K562 (cell line): ENCODE measurements at regions not wholly inside any gene's neighbourhood (a gene's known extent, or its start where the extent isn't known, plus 50 kb on each side); places are given as distances from the start of the nearest gene placed in this dataset.

Source experiments
- ATAC-seq: fragments of 200-7000 bp; cut with Tn5 transposase; 3 replicates; pipeline ENCODE4 v1.9.1; 2020; ENCODE audit warnings: moderate library complexity
- BruUV-seq: library from RNA; stranded (reverse); fragments of 400-500 nt; replicated peaks from 2 replicates; lab custom pipeline; 2021; lab: Mats Ljungman, UMichigan
- CTCF ChIA-PET: fragments of 300-600 bp; formaldehyde crosslinking; extraction: SDS; loops from one replicate; lab custom pipeline; 2021; ENCODE audit warnings: low intra/inter-chr PET ratio; lab: Yijun Ruan, JAX
- POLR2A ChIA-PET: fragments of 300-600, 350-650 bp; sonication (Branson Sonifier 250); formaldehyde crosslinking; extraction: SDS; loops from one replicate; lab custom pipeline; 2021; ENCODE audit warnings: antibody characterized with exemption, inconsistent platforms; lab: Yijun Ruan, JAX
- DNase-seq, 4 experiments: peaks; one replicate each; pipeline versions ENCODE4 v3.0.0 to v3.0.0-alpha.2; 2011 to 2018; ENCODE audit warnings: low spot score in 3 of 4, mixed read lengths in 3 of 4; ENCODE audit errors: extremely low read depth in 1 of 4
- FAIRE-seq: peaks from 2 replicates; lab custom pipeline; 2011; peaks lifted over from hg19 to GRCh38; lab: Jason Lieb, UNC
- H2AFZ ChIP-seq: 2 replicates; pipeline ENCODE4 v1.6.0; 2011; ENCODE audit warnings: low read depth, low read length, control low read depth, inconsistent platforms
- H3K27ac ChIP-seq: fragments of 200-600 bp; 3 replicates; pipeline ENCODE4 v1.8.0; 2011; ENCODE audit warnings: low read depth, mild to moderate bottlenecking, control low read depth, inconsistent platforms, low read length, moderate library complexity, mixed read lengths; ENCODE audit errors: extremely low read depth
- H3K27me3 ChIP-seq, 2 experiments: fragments of 300-600 bp in 1 of 2; 2 replicates in 1 of 2; 3 replicates in 1 of 2; pipeline versions ENCODE4 v1.6.0 to v1.8.0; 2011; ENCODE audit warnings: inconsistent platforms in 2 of 2, low read length in 2 of 2, mild to moderate bottlenecking in 1 of 2, mixed read lengths in 1 of 2, moderate library complexity in 1 of 2; ENCODE audit not compliant: control insufficient read depth in 2 of 2, insufficient read depth in 2 of 2
- H3K36me3 ChIP-seq: fragments of 300-600 bp; 3 replicates; pipeline ENCODE4 v1.8.0; 2011; ENCODE audit warnings: mild to moderate bottlenecking, low read length, inconsistent platforms; ENCODE audit not compliant: control insufficient read depth, insufficient read depth
- H3K4me1 ChIP-seq, 2 experiments: fragments of 200-600 bp in 1 of 2; replicated peaks in 1 of 2; 2 replicates in 1 of 2; 3 replicates in 1 of 2; pipeline versions ENCODE4 v1.5.1 to v1.8.0; 2011; ENCODE audit warnings: inconsistent platforms in 2 of 2, low read length in 2 of 2, mild to moderate bottlenecking in 1 of 2, mixed read lengths in 1 of 2, moderate library complexity in 1 of 2; ENCODE audit not compliant: control insufficient read depth in 2 of 2, insufficient read depth in 2 of 2
- H3K4me2 ChIP-seq: 2 replicates; pipeline ENCODE4 v1.6.1; 2011; ENCODE audit warnings: low read length, control low read depth, inconsistent platforms, mixed read lengths; ENCODE audit not compliant: insufficient read depth
- H3K4me3 ChIP-seq: fragments of 200-600 bp; sonication (generic), shearing (Covaris generic); 2 replicates; pipeline ENCODE4 v1.5.1; 2016; ENCODE audit warnings: control low read depth, inconsistent platforms
- H3K79me2 ChIP-seq: fragments of 200-600 bp; 3 replicates; pipeline ENCODE4 v1.8.0; 2011; ENCODE audit warnings: low read length, inconsistent platforms; ENCODE audit not compliant: control insufficient read depth, insufficient read depth
- H3K9ac ChIP-seq, 2 experiments: 2 replicates each; pipeline versions ENCODE4 v1.6.0 to v1.6.1; 2011; ENCODE audit warnings: low read depth in 2 of 2, low read length in 2 of 2, control low read depth in 1 of 2, inconsistent platforms in 1 of 2, mild to moderate bottlenecking in 1 of 2, mixed read lengths in 1 of 2; ENCODE audit not compliant: insufficient read depth in 1 of 2
- H3K9me1 ChIP-seq: one replicate; pipeline ENCODE4 v1.6.0; 2011; ENCODE audit warnings: inconsistent platforms, mild to moderate bottlenecking, low read length, moderate library complexity; ENCODE audit not compliant: control insufficient read depth, insufficient read depth
- H3K9me3 ChIP-seq: replicated peaks from 2 replicates; pipeline ENCODE4 v1.5.1; 2011; ENCODE audit warnings: low read depth, low read length, inconsistent platforms; ENCODE audit not compliant: control insufficient read depth, insufficient read depth
- H4K20me1 ChIP-seq: replicated peaks from 2 replicates; pipeline ENCODE4 v1.6.1; 2011; ENCODE audit warnings: low read length, inconsistent platforms, mixed read lengths; ENCODE audit not compliant: control insufficient read depth, insufficient read depth
- CSDE1 ChIP-seq, 2 experiments: fragments of 450-650 bp; IDR thresholded peaks; 2 replicates each; pipeline ENCODE4 v1.6.1; 2016; ENCODE audit warnings: mild to moderate bottlenecking in 1 of 2
- JUNB ChIP-seq: fragments of 450-650 bp; formaldehyde crosslinking; conservative IDR thresholded peaks from 2 replicates; pipeline ENCODE4 v1.4.0; 2020; ENCODE audit warnings: mild to moderate bottlenecking
- L3MBTL2 ChIP-seq: fragments of 450-650 bp; IDR thresholded peaks from 2 replicates; pipeline ENCODE4 v1.6.1; 2016; ENCODE audit warnings: mild to moderate bottlenecking, moderate library complexity
- MYC ChIP-seq, 2 experiments: fragments of 250-450 bp in 1 of 2; sonication (Bioruptor Pico) in 1 of 2; IDR thresholded peaks; 2 replicates each; pipeline versions ENCODE4 v1.5.1 to v1.6.1; 2012 to 2021; ENCODE audit warnings: low read depth in 2 of 2, borderline replicate concordance in 1 of 2, improper control_type of control experiment in 1 of 2, low read length in 1 of 2, mild to moderate bottlenecking in 1 of 2, moderate library complexity in 1 of 2
- TEAD2 ChIP-seq: fragments of 450-650 bp; IDR thresholded peaks from 2 replicates; pipeline ENCODE4 v1.6.1; 2016; ENCODE audit warnings: missing genetic modification characterization, control low read depth, missing compliant biosample characterization
- TOE1 ChIP-seq, 2 experiments: fragments of 450-650 bp in 1 of 2; sonication (generic) in 1 of 2; formaldehyde crosslinking in 1 of 2; IDR thresholded peaks; 2 replicates each; pipeline versions ENCODE4 v1.7.1 to v1.8.0; 2016 to 2022; ENCODE audit warnings: borderline replicate concordance in 2 of 2, mild to moderate bottlenecking in 2 of 2, antibody characterized with exemption in 1 of 2, inconsistent platforms in 1 of 2, low read depth in 1 of 2, missing genetic modification reagents in 1 of 2, moderate library complexity in 1 of 2
- ZNF76 ChIP-seq: fragments of 250-450 bp; sonication (Bioruptor Pico); IDR thresholded peaks from 2 replicates; pipeline ENCODE4 v1.4.0; 2020; ENCODE audit warnings: mild to moderate bottlenecking, moderate library complexity, borderline replicate concordance
- WGBS: fragments of 100-300 bp; shearing (Covaris generic); methylation state at CpG from one replicate; pipeline ENCODE4 v1.1.6; 2016; ENCODE audit warnings: low coverage, mixed read lengths; ENCODE audit not compliant: insufficient coverage; ENCODE audit errors: missing lambda C conversion rate; 5-methylcytosine and 5-hydroxymethylcytosine counted together
- in situ Hi-C: fragments of 300-500 bp; cut with MboI; formaldehyde crosslinking; loops from 4 replicates; pipeline ENCODE4 v1.15.0; 2018; ENCODE audit warnings: inconsistent platforms, mixed read lengths
- intact Hi-C: fragments of 100-400 bp; cut with micrococcal nuclease; formaldehyde crosslinking; loops from 2 replicates; pipeline ENCODE4 v1.14.2; 2022

GRCh38 chr19:32068793-32069192 lies 276.6 kb upstream of the ZNF507 start:
- no peaks in the 10 kb centered on the region for H3K4me1 ChIP-seq
- in situ Hi-C loops, result no loop called here
- H3K27ac ChIP-seq, result no peak overlapping the region
- ChIA-PET POLR2A (no interaction called here), CTCF (no interaction called here)
- no peaks in the 10 kb centered on the region for H3K79me2 ChIP-seq
- no peaks in the 10 kb centered on the region for H3K9me3 ChIP-seq
- no peak overlapping the region for H3K9ac ChIP-seq
- FAIRE-seq (no peak), ATAC-seq (no peak), DNase-seq (no peak)
- no peak overlapping the region for H3K4me3 ChIP-seq
- no peak overlapping the region for H3K4me2 ChIP-seq
- peaks cover 0 to 8% of the 10 kb centered on the region in 2 experiments; a peak in 2 of 5 replicates for H3K27me3 ChIP-seq
- H3K36me3 ChIP-seq, result no peaks in the 10 kb centered on the region
- BruUV-seq, result no TSS peak
- H3K9me1 ChIP-seq, result no peaks in the 10 kb centered on the region
- TF ChIP-seq TEAD2 (tag), result no peak
- TF ChIP-seq TOE1 (IDR thresholded peaks at IDR 0.05; ENCODE audit: borderline replicate concordance), result no peak
- TF ChIP-seq TOE1 (CRISPR knock-in tag; IDR thresholded peaks at IDR 0.05; ENCODE audit: borderline replicate concordance, low read depth), result no peak
- TF ChIP-seq MYC (IDR thresholded peaks at IDR 0.05; ENCODE audit: low read depth, low read length), result no peak
- TF ChIP-seq MYC (CRISPR knock-in tag; IDR thresholded peaks at IDR 0.05; ENCODE audit: borderline replicate concordance, low read depth), result no peak
- TF ChIP-seq CSDE1 (IDR thresholded peaks at IDR 0.05), result no peak
- no peak for TF ChIP-seq ZNF76 (CRISPR knock-in tag)
- TF ChIP-seq L3MBTL2, result no peak
- no peak for TF ChIP-seq JUNB (CRISPR knock-in tag)
- no peaks in the 10 kb centered on the region for H4K20me1 ChIP-seq
- intact Hi-C loops, result no loop called here
- H2AFZ ChIP-seq, result no peak overlapping the region
- WGBS, result 0% methylated on average over 7 of the region's 7 CpGs
